A549 (cell line): ENCODE measurements at regions not wholly inside any gene's neighbourhood (a gene's known extent, or its start where the extent isn't known, plus 50 kb on each side); places are given as distances from the start of the nearest gene placed in this dataset.

Experiments
- CTCF ChIP-seq: fragments of >200 bp; sonication (Bioruptor Twin); formaldehyde crosslinking; IDR thresholded peaks from 3 replicates; pipeline ENCODE4 v1.5.1; 2016
- MAZ ChIP-seq: fragments of 150-350 bp; IDR thresholded peaks from 2 replicates; pipeline ENCODE4 v1.6.1; 2014; ENCODE audit warnings: antibody characterized with exemption, low read depth, low read length, borderline replicate concordance

GRCh38 chr2:236765478-236765877, 195.9 kb downstream of the ACKR3 start:
- TF ChIP-seq CTCF (no peak), MAZ (no peak)
